ENCODE measurements at regions not wholly inside any gene's neighbourhood (a gene's known extent, or its start where the extent isn't known, plus 50 kb on each side); places are given as distances from the start of the nearest gene placed in this dataset.

GRCh38 chr2:180559771-180560170, 420.6 kb upstream of the UBE2E3 start:
- DNase-seq (ENCODE audit: low read depth) = peak; percentile 7
- no peak for TF ChIP-seq CTCF (IDR thresholded peaks at IDR 0.05; ENCODE audit: low read length, missing control alignments)
- H3K4me3 ChIP-seq (replicated peaks; ENCODE audit: low read depth, low read length) = no peak overlapping the region

GRCh38 chr2:180559038-180559437, 421.4 kb upstream of the UBE2E3 start:
- no peak for TF ChIP-seq CTCF (IDR thresholded peaks at IDR 0.05; ENCODE audit: low read length, missing control alignments)

DNA sequence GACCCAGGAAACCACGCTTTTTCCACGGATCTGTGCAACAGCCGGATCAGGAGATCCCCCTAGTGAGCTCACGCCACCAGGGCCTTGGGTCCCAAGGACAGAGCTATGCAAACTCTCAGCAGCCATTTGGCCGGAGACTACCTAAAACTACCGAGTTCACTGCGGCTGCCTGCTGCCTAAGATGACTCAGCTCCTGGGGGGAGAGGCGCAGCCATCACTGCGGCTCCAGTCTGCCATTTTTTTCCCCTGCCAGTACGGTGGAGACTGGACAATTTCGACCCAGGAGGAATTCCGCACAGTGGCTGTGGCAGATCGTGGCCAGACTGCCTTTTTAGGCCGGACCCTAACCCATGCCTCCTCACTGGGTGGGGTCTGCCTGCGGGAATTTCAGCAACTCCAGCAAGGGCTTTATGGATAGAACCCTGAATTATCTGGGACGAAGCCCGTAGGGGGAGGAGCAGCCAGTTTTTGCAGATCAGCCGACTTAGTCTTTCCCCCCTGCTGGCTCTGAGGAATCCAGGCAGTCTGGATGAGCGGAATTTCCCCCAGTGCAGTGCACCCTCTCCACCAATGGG, 424.9 kb upstream of the UBE2E3 start:
- TF ChIP-seq CTCF (IDR thresholded peaks at IDR 0.05; ENCODE audit: low read length, missing control alignments) = no peak
- no peak overlapping the region for H3K4me3 ChIP-seq (replicated peaks; ENCODE audit: low read depth, low read length)
- DNase-seq (ENCODE audit: low read depth) = no peak

More at GRCh38 chr2:180559038-180559437, 421.4 kb upstream of the UBE2E3 start:
- no peak for DNase-seq (ENCODE audit: low read depth)
- H3K4me3 ChIP-seq (replicated peaks; ENCODE audit: low read depth, low read length) = no peak overlapping the region

DNA sequence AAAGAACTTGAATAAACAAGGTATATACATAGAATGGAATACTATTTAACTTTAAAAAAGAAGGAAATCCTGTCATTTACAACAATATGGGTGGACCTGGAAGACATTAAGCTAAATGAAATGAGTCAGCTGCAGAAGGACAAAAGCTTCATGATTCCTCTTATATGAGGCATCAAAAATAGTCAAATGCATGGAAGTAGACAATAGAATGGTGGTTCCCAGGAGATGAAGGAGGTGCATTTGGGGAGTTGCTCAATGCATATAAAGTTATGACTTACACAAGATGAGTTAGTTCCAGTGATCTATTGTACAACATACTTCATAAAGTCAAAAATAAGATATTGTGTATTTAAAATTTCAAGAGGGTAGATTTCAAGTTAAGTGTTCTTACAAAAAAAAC, 426.1 kb upstream of the UBE2E3 start:
- H3K4me3 ChIP-seq (replicated peaks; ENCODE audit: low read depth, low read length) = no peak overlapping the region
- no peak for TF ChIP-seq CTCF (IDR thresholded peaks at IDR 0.05; ENCODE audit: low read length, missing control alignments)
- peak; percentile 38 for DNase-seq (ENCODE audit: low read depth)

- no peak for TF ChIP-seq CTCF (IDR thresholded peaks at IDR 0.05; ENCODE audit: low read length, missing control alignments)
- peak; percentile 3 for DNase-seq (ENCODE audit: low read depth)
- no peak overlapping the region for H3K4me3 ChIP-seq (replicated peaks; ENCODE audit: low read depth, low read length)
Observed at GRCh38 chr2:180553094-180553715, 427.2 kb upstream of the UBE2E3 start.

GRCh38 chr2:180542511-180542910, 437.9 kb upstream of the UBE2E3 start:
- no peak for TF ChIP-seq CTCF (IDR thresholded peaks at IDR 0.05; ENCODE audit: low read length, missing control alignments)
- no peak for DNase-seq (ENCODE audit: low read depth)
- no peak overlapping the region for H3K4me3 ChIP-seq (replicated peaks; ENCODE audit: low read depth, low read length)

GRCh38 chr2:180540761-180541160, 439.6 kb upstream of the UBE2E3 start:
- H3K4me3 ChIP-seq (replicated peaks; ENCODE audit: low read depth, low read length) = no peak overlapping the region
- DNase-seq (ENCODE audit: low read depth) = peak; percentile 74
- TF ChIP-seq CTCF (IDR thresholded peaks at IDR 0.05; ENCODE audit: low read length, missing control alignments) = no peak
